ENCODE measurements at regions not wholly inside any gene's neighbourhood (a gene's known extent, or its start where the extent isn't known, plus 50 kb on each side); places are given as distances from the start of the nearest gene placed in this dataset.
A peak's percentile ranks its signal among the peaks of the same experiment; 100 is the strongest.

DNA sequence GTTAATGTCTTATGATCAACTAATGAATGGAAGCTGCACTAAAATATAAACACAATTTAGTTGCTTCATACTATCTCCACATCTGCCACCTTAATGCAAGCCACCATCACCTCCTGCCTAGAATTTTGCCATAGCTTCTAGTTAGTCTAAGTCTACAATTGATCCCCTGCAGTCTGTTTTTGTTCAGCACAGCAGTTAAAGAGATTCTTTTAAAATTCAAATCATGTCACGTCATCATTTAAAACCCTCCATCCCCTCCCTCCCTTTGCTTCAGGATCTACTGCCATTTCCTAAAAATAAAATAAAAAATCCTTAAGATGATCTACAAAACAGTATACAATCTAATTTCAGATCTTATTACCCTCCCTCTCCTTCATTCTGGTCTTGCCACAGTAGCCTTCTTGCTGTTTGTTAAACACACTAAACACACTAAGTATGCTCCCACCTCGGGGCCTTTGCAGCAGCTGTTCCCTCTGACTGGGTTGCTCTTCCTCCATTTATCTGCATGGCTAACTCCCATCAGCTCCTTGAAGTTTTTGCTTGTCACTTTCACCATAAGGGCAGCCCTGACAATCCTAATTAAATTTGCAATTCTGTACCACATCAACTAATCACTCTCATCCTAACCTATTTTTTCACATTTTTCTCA is 97.0 kb upstream of the FOXP2 start:
- Mint-ChIP-seq H3K27ac (ENCODE audit: unreplicated experiment) (no peak overlapping the region), H3K4me3 (ENCODE audit: unreplicated experiment) (no peak overlapping the region), H3K36me3 (ENCODE audit: low read depth) (no peaks in the 10 kb centered on the region), H3K9me3 (ENCODE audit: low read depth) (peaks cover 2% of the 10 kb centered on the region), H3K27me3 (ENCODE audit: low read depth) (no peaks in the 10 kb centered on the region), H3K4me1 (ENCODE audit: low read depth) (peaks cover 3% of the 10 kb centered on the region)
- DNase-seq (ENCODE audit: low spot score) = no peak
- no peak for TF ChIP-seq CTCF (IDR thresholded peaks at IDR 0.05)

DNA sequence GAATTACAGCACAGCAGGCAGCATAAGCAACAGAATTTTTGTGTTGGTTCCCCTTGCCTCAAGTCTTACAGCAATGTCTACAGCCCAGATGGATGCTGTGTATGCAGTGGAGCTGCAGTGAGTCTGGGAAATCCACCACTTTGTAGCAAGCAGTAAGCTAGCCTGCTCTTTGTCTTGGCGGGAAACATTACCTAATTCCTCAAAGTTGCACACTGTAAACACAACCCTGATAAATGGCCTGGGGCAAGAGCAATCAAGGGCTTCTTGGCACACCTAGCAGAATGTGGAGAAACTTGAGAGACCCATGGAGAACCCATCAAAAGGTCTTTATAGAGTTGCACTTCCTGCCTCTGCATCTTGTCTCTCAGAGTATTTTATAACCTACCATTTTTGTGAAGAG is 102.0 kb upstream of the FOXP2 start:
- Mint-ChIP-seq H3K27ac (ENCODE audit: unreplicated experiment) (no peak overlapping the region), H3K27me3 (ENCODE audit: low read depth) (no peaks in the 10 kb centered on the region), H3K9me3 (ENCODE audit: low read depth) (no peaks in the 10 kb centered on the region), H3K36me3 (ENCODE audit: low read depth) (no peaks in the 10 kb centered on the region), H3K4me1 (ENCODE audit: low read depth) (no peaks in the 10 kb centered on the region), H3K4me3 (ENCODE audit: unreplicated experiment) (no peak overlapping the region)
- DNase-seq (ENCODE audit: low spot score) = no peak
- TF ChIP-seq CTCF (IDR thresholded peaks at IDR 0.05) = no peak

GRCh38 chr7:114310345-114311110 is 104.1 kb upstream of the FOXP2 start:
- TF ChIP-seq CTCF (IDR thresholded peaks at IDR 0.05) = peak; percentile 49
- Mint-ChIP-seq H3K9me3 (ENCODE audit: low read depth) (no peaks in the 10 kb centered on the region), H3K27ac (ENCODE audit: unreplicated experiment) (no peak overlapping the region), H3K27me3 (ENCODE audit: low read depth) (no peaks in the 10 kb centered on the region), H3K36me3 (ENCODE audit: low read depth) (no peaks in the 10 kb centered on the region), H3K4me3 (ENCODE audit: unreplicated experiment) (no peak overlapping the region), H3K4me1 (ENCODE audit: low read depth) (peaks cover 2% of the 10 kb centered on the region)
- DNase-seq (ENCODE audit: low spot score) = no peak

DNA sequence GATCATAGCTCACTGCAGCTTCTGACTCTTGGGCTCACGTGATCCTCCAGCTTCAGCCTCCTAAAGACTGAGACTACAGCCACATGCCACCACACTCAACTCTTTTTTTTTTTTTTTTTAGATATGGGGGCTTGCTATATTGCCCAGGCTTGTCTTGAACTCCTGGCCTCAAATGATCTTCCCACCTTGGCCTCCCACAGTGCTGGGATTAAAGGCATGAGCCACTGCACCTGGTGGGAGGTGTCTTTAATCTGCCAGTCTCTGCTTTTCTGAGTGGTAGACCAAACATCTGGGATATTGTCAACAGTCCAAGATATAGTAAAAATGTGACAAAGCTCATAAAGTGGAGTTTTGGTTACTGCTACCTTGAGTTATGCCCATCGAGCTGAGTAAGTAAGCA is 104.9 kb upstream of the FOXP2 start:
- H3K4me1 Mint-ChIP-seq (ENCODE audit: low read depth) = peaks cover 2% of the 10 kb centered on the region
- no peak for TF ChIP-seq CTCF (IDR thresholded peaks at IDR 0.05)
- no peak for DNase-seq (ENCODE audit: low spot score)
- H3K27ac Mint-ChIP-seq (ENCODE audit: unreplicated experiment) = no peak overlapping the region
- H3K36me3 Mint-ChIP-seq (ENCODE audit: low read depth) = no peaks in the 10 kb centered on the region
- no peaks in the 10 kb centered on the region for H3K9me3 Mint-ChIP-seq (ENCODE audit: low read depth)
- H3K4me3 Mint-ChIP-seq (ENCODE audit: unreplicated experiment) = no peak overlapping the region
- no peaks in the 10 kb centered on the region for H3K27me3 Mint-ChIP-seq (ENCODE audit: low read depth)

DNA sequence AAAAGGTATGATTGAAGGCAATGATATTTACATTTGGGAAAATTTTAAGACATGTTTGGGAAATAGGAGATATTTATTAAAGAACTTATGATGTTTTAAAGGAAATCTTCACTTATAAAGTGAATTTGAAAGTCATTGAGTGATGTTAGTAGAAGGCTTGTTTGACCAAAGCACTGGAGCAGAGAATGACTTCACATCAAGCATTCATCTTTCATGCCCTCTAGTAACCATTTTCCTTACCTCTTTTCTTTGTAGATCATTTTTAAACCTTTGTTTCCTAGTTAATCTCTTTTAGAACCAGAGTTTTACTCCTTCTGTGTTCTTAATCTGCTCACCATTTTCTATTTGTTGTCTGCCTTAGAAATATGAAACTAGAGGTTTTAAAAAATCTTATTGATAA is 111.3 kb upstream of the FOXP2 start:
- Mint-ChIP-seq H3K9me3 (ENCODE audit: low read depth) (no peaks in the 10 kb centered on the region), H3K4me3 (ENCODE audit: unreplicated experiment) (no peak overlapping the region), H3K27ac (ENCODE audit: unreplicated experiment) (no peak overlapping the region), H3K36me3 (ENCODE audit: low read depth) (no peaks in the 10 kb centered on the region), H3K4me1 (ENCODE audit: low read depth) (peaks cover 2% of the 10 kb centered on the region), H3K27me3 (ENCODE audit: low read depth) (no peaks in the 10 kb centered on the region)
- TF ChIP-seq CTCF (IDR thresholded peaks at IDR 0.05) = no peak
- DNase-seq (ENCODE audit: low spot score) = no peak

Measured in chondrocyte (in vitro differentiated cells).